Epidermal melanocyte (primary cell): ENCODE measurements at regions not wholly inside any gene's neighbourhood (a gene's known extent, or its start where the extent isn't known, plus 50 kb on each side); places are given as distances from the start of the nearest gene placed in this dataset.
"Not testable (repeated sequence)": the region's sequence is repeated elsewhere in the genome, so short reads cannot be mapped to it uniquely, and the experiment has no call there.

Experiments used
- DNase-seq: peaks from one replicate; pipeline ENCODE4 v3.0.0; 2011; ENCODE audit warnings: low spot score; ENCODE audit not compliant: insufficient read length

DNA sequence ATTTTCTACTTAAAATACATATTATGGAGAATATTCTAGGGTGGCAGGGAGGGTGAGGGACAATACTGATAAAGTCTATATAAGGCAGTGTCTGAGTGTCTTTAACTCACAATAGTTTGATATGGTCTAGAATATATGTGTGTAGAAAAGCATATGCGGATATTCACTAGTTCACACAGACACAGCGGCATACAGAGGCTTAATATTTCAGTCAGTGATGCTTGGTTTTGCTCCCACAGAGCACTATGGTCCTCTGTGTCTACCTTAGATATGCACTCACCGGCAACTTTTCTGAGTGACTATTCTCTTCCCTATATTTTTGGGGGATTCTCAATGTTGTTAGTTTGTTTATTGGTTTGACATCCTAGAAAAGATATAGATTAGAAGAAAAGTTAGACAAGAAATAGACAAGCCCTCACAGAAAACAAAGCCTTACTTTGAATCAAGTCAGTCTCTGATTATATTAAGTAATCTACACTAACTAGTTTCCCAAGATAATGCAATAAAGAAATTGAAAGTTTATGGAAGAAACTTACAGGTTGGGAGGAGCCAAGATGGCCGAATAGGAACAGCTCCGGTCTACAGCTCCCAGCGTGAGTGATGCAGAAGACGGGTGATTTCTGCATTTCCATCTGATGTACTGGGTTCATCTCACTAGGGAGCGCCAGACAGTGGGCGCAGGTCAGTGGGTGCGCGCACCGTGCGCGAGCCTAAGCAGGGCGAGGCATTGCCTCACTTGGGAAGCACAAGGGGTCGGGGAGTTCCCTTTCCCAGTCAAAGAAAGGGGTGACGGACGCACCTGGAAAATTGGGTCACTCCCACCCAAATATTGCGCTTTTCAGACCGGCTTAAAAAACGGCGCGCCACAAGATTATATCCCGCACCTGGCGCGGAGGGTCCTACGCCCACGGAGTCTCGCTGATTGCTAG is 578.4 kb upstream of the FOXG1 start:
- DNase-seq = not testable (repeated sequence)

DNA sequence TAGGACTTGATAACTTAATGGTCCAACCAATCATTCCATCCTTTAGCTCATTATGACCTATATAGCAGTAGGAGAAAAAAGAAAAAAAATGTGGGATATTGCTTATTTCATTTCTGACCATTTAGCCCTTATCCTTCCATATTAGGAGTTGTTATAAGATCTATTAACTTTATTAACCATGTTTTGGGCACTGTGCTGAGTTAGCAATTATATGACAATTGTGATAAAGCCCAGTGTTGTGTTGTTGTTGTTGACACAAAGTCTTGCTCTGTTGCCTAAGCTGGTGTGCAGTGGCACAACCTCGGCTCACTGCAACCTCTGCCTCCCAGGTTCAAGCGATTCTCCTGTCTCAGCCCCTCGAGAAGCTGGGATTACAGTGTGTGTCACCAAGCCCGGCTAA is 569.7 kb upstream of the FOXG1 start:
- DNase-seq = no peak

DNA sequence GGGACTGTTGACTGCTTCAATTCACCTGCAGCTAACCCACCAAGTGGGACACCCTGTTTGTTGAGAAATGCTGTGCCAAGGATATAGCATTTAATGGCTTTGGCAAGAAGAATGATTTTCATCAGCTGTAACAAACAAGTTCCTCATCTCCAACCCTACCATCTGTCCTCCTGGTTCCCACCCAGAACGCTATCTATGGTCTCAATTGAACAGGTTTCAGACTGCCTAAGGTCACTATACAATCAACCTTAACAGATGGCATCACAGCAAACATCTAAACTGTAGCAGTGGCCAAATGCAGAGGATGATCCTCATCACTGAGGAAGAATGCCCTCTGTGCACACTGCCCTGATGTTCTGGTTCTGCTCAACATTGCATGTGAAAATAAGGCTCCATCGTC is 546.2 kb upstream of the FOXG1 start:
- DNase-seq = no peak

DNA sequence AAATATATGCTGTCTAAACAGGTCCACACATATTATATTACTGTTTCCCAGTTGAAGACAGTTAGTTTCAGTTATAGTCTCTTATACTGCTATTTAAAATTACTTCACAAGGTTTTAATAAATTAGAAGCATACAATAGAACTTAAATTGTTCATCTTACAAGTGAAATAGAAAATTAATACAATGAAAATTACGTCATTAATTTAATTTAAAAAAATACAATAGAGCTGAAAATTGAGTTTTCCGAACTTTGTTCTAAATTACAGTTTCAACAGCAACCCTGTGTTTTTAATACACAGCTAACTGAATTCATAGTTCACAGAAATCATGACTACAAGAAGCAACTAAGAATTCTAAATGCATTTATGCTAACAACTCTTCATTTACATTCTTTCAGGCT is 525.7 kb upstream of the FOXG1 start:
- no peak for DNase-seq

DNA sequence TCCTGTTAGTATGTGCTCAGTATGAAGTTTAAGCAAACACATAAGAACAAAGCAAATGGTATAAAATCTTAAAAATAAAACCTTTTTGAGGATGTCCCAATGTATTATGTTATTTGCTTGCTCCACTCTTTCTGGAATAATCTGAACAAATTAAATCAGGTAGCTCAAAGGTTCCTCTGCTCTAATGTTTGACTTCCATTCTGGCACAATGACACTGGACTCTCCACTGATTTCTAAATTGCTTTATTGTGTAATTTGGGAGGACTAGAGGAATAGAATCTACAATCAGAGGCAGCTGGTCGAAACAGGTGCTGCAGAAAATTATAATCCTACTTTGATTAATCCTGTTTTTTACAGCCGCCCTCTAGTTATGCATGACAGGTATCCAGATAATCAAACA is 523.7 kb upstream of the FOXG1 start:
- DNase-seq = no peak

DNA sequence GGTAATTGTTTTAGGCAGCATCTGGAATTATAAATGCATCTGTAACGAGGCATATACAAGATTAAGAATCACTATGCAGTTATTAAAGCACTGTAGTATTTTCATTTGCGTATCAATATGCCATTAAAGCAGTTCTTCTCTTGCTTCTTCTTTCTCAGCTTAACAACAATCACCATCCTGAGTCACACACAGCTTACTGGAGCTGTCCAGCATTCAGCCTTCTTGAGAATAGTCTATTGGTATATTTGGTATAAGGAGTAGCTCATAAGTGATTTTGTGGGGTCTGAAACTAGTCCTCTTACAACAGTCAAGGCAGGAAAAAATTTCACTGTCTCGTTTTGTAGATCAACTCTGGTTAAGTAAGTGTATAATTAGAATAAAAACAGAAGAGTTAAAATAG is 523.0 kb upstream of the FOXG1 start:
- no peak for DNase-seq

DNA sequence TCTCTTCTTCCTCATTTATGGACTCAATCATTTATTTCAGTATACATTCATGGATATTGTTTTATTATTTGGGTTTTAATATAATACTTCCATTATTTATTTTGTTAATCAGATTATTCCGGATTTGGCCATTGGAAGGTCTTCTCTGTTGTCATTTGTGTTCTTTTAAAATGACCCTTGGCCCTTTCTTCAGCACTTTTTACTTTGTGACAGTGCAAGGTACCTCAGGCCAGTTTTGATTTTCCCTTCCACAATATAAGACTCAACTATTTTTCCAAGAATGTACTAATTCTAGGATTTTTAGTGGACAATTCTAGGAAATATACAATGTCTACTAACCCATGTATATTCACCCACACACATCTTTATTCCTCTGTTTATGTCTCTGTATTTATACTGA is 521.4 kb upstream of the FOXG1 start:
- DNase-seq = no peak

DNA sequence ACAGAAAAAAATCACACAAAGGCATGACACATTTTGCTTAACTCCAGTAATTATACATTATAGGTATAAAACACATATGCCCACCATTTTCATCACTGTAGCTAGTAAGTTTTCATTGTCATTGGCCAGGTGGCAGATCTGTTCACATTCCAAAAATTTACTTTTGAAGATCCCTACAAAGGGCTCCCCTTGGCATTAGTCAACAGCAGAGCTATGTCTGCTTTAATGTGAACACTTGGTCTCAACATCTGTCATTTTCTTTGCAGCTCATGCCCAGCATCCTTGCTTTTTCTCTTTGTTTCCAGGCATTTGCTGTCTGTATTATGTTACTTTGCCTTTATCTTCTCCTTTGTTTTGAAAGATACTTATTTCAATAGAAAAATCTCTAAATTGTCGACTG is 519.1 kb upstream of the FOXG1 start:
- DNase-seq = no peak

DNA sequence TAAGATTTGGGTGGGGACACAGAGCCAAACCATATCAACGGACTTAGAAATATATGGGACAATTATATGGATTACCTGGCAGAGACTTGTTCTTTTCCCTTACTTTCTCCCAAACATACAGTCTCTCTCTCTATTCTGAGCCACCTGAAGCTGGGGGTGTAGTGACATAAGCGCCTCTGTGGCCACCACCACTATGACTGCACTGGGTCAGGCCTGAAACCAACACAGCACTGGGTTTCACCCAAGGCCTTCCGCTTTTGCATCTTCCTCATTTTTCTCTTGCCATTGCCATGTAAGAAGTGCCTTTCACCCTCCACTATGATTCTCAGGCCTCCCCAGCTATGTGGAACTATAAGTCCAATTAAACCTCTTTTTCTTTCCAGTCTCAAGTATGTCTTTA is 514.5 kb upstream of the FOXG1 start:
- not testable (repeated sequence) for DNase-seq

DNA sequence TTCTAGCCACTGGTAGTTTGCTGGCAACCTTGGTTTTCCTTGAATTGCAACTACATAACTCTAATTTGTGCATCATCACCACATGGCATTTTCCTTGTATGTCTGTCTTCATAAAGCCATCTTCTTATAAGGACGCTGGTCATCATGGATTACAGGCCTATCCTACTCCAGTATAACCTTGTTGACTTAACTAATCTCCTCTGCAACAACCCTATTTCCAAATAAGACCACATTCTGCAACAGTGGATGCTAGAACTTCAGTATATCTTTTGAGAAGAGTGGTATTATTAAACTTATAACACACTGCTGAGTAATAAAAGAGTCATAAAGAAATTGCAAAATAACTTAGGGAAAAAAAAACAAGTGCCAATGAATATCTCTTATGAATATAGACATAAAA is 511.8 kb upstream of the FOXG1 start:
- no peak for DNase-seq

DNA sequence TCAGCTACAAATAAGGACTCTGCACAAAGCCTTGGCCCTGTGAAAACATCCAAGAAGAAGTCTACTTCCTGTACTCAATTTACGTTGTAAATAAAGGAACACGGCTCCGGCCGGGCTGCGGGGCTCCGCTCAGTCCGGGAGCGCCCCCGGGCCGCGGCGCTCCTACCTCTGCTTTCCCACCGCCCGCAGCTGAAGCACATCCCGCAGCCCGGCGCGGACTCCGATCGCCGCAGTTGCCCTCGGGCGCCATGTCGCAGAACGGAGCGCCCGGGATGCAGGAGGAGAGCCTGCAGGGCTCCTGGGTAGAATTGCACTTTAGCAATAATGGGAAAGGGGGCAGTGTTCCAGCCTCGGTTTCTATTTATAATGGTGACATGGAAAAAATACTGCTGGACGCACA is 502.3 kb upstream of the FOXG1 start:
- DNase-seq = no peak

DNA sequence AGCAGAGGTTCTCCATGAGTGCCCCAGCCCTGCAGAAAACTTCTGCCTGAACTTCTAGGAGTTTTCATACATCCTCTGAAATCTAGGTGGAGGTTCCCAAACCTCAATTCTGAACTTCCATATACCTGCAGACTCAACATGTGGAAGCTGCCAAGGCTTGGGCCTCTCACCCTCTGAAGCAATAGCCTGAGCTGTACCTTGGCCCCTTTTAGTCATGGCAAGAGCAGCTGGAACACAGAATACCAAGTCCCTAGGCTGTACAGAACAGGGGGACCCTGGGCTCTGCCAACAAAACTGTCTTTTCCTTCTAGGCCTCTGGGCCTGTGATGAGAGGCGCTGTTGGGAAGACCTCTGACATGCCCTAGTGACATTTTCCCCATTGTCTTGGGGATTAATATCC is 494.3 kb upstream of the FOXG1 start:
- DNase-seq = no peak

DNA sequence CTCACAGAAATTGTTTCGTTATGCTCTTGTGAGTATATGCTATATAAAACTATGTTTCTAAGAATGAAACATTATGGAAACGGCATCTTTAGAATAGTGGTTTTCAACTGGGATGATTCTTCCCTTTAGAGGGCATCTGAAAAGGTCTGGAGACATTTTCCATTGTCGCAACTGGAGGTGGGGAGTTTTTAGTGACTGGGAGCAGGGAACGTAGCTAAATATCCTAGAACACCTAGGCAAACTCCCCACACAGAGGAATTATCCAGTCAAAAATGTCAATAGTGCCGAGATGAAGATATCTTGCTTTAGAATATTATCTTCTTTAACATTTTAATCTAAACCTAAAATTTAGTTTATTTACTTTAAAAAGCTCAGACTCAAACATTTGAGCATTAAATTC is 486.1 kb upstream of the FOXG1 start:
- DNase-seq = no peak

DNA sequence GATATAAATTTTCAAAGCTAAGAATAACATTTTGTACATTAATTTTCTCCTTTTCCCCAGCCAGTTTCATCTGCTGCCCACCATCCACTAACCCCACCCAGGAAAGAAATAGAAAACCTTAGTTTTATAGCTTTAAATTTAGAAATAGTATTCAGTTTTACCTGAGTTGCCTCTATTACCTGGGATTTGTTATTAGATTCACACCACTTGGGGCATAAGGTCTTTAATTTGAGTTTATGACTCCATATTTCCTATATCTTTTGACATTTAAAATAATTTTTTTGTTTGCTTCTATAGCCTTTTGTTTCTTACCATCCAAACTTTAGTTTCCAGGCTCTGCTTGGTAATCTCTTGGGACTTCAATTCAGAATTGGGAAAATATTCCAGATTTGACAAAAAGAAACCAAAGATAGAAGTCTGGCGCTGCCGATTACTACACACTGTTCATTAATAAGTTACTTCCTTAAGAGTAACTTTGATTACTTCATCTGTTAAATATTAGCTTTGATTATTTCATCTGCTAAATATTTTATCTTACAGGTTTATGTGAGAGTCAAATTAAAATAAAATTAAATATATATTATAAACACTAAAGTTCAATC is 485.5 kb upstream of the FOXG1 start:
- no peak for DNase-seq

DNA sequence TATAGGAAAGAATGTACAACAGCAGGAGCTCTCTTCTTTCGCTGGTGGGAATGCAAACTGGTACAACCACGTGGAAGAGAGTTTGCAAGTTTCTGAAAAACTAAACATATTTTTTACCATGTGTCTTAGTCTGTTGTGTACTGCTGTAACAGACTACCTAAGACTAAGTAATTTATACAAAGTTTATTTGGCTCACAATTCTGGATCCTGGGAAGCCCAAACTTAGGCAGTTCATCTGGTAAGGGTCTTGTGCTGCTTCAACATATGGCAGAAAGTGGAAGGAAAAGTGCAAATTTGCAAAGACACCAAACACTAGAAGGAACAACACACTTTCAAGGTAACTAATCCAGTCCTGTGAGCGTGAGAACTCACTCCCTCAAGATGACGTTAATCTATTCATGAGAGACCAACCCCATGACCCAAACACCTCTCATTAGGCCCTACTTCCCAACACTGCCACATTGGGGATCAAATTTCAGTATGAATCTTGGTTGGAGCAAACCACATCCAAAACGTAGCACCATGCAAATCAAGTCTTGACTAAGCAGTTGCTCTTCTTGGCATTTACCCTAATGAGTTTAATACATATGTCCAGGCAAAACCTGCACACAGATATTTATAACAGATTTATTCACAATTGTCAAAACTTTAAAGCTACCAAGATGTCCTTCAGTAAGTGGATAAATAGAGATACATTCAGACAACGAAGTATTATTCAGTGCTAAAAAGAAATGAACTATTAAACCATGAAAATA is 481.9 kb upstream of the FOXG1 start:
- DNase-seq = no peak

DNA sequence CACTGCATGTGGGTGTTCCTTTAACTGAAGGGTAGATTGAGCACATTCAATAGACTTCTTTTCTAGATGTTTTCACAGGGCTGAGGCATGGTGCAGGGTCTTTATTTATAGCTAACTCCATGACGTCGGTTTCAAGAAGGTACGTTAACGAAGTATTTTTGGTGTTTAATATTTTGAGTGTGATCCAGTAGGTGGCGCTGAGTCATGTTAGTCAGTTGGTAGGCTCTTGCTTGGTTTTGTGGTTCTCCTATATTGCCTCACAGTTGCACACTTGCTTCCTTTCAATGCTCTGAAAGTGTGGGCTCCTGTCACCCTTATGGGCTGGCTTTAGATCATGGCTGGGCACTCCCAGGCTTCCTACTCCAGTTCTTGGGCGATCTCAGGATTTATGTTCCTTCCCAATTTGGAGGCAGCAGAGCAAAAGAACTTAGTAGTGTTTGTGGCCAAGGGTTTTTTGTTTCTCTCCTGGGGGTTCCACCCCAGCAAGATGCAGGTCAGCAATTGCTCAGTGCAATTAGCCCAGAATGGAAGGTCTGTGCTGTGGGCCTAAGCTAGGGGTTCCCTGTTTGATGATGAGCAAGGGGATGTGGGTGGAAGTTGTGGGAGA is 471.6 kb upstream of the FOXG1 start:
- no peak for DNase-seq

DNA sequence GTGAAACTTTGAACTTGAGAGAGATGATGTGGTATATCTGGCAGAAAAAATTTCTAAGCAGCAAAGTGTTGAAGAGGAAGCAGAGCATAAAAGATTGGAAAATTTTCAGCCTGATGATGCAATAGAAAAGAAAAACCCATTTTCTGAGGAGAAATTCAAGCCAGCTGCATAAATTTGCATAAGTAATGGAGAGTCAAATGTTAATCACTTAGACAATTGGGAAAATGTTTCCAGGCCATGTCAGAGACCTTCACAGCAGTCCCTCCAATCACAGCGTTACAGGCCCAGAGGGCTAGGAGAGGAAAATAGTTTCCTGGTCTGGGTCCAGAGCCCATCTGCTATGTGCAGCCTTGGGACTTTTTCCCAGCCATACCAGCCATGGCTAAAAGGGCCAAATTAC is 469.0 kb upstream of the FOXG1 start:
- DNase-seq = no peak

DNA sequence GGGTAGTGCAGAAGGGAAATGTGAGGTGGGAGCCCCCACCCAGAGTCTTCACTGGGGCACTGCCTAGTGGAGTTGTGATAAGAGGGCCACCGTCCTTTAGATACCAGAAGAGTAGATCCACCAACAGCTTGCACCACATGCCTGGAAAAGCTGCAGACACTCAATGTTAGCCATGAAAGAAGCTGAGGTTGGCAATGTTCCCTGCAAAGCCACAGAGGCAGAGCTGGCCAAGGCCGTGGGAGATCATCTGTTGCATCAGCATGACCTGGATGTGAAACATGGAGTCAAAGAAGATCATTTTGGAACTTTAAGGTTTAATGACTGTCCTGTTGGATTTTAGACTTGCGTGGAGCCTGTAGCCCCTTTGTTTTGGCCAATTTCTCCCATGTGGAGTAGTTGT is 468.4 kb upstream of the FOXG1 start:
- DNase-seq = no peak

DNA sequence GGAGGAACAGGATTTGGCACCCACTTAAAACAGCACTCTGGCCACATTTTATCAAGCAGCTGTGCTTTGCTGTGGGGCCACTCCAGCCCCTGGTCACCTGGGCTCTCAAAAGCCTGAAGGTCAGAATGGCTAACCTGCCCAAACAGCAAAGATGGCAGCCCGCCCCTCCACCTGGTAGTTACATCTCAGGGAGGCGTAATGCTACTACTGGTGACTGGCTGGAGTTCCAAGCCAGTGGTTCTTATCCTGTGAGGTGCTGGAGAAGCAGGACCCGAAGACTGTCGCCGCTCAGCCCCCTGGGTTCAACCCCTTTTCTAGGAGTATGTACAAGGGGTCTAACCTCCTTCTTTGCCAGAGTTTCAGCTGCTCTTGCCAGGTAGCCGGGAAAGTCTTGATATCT is 467.4 kb upstream of the FOXG1 start:
- DNase-seq = no peak

DNA sequence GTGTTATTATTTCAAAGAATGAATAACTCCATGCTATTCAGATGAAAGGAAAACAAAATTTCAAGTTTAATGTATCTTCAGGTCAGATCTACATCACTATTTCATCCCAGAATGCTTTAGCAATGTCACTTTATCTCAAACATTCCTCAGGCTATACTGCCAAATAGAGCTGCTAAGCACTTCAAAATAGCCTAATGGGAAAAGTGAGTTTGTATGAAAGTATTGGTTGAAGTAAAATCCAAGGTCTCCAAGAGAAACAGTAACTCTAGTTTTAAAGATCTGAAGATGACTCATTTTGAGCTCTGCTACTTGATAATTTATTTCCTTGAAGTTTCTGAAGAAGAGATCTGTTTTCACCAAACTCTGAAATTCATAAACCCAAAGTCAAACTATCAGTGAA is 466.2 kb upstream of the FOXG1 start:
- DNase-seq = no peak

DNA sequence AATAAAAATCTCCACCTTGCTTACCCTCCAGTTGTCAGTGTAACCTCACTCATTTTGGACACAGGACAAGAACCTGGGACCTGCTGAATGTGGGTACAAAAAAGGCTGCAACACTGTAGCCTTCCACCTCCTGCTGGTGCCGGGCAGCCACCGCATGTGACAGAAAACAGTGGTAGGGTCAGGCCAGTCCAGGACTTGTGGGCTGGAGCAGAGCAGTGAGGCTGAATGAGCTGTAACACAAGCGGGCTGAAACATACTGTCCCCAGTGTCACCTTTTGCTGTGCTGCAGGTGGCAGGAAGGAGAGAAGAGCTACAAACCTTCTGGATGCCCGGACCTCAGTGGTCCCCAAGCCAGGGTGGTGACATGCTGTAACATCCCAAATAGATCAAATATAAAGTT is 465.4 kb upstream of the FOXG1 start:
- DNase-seq = no peak

DNA sequence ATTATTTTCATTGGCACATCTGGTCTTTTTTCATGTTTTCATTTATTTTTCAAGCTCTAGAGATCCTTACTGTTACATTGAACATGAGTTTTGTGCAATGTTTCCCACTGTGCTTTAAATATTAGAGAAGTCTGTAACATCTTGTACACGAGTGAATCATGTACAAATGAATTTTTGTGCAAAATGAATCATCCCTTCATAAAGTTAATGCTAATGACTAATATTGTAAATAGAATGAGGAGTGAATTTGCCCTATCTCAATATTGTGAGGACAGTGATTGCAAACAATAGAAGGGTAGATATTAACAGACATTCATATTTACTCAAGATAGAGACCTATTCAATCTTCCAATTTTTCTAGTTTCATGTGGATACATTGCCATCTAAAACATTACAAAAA is 463.3 kb upstream of the FOXG1 start:
- DNase-seq = no peak
